Activated CD8-positive, alpha-beta memory T cell treated with anti-CD3 and anti-CD28 coated beads, Interleukin-2, amount 10 ng/mL, durations not matched to agents 7 days and 5 days (primary cell): ENCODE measurements at regions not wholly inside any gene's neighbourhood (a gene's known extent, or its start where the extent isn't known, plus 50 kb on each side); places are given as distances from the start of the nearest gene placed in this dataset.
"Not testable (repeated sequence)": the region's sequence is repeated elsewhere in the genome, so short reads cannot be mapped to it uniquely, and the experiment has no call there.

ENCODE experiments used
- ATAC-seq: fragments of 150-1000 bp; cut with Tn5 transposase; one replicate; pipeline ENCODE4 v1.10.0; 2021; ENCODE audit warnings: moderate library complexity
- CTCF ChIA-PET: fragments of 350-600 bp; sonication (Branson Sonifier 250); formaldehyde crosslinking; loops from one replicate; lab custom pipeline; 2021; ENCODE audit warnings: antibody characterized with exemption; lab: Charles Lee
- DNase-seq: peaks from one replicate; pipeline ENCODE4 v3.0.0-alpha.2; 2020
- H3K27ac Mint-ChIP-seq: one replicate; pipeline ENCODE4 v1.8.0; 2021; ENCODE audit warnings: mild to moderate bottlenecking, mixed read lengths
- H3K27me3 Mint-ChIP-seq: one replicate; pipeline ENCODE4 v1.8.0; 2021; ENCODE audit warnings: mixed read lengths
- H3K36me3 Mint-ChIP-seq: one replicate; pipeline ENCODE4 v1.8.0; 2021; ENCODE audit warnings: mild to moderate bottlenecking, mixed read lengths
- H3K4me1 Mint-ChIP-seq: one replicate; pipeline ENCODE4 v1.8.0; 2021; ENCODE audit warnings: mixed read lengths
- H3K4me3 Mint-ChIP-seq: one replicate; pipeline ENCODE4 v1.8.0; 2021; ENCODE audit warnings: mild to moderate bottlenecking, moderate library complexity, mixed read lengths
- H3K9me3 Mint-ChIP-seq: one replicate; pipeline ENCODE4 v1.8.0; 2022; ENCODE audit warnings: low read depth, mixed read lengths

DNA sequence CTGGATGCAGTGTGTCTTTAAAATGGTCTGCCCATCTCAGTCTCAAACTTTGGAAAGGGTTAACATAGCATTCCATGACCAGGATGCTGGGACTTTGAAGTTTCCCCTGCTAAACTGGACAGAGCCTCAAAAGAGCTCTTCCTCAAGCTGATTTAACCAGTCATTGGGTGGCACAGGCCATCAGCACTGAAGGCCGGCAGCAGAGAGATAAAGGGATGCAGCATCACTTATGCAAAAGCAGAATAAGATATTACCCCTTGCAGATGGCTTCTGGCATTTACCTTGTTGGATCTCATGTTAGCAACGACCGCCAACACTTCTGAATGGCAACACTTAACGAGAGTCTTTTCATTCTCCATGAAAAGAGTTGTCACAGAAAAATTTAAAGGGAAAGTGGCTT is 179.0 kb downstream of the LMLN start:
- H3K4me3 Mint-ChIP-seq, CTCF ChIA-PET, DNase-seq, H3K9me3 Mint-ChIP-seq, H3K36me3 Mint-ChIP-seq, H3K27me3 Mint-ChIP-seq, H3K27ac Mint-ChIP-seq, H3K4me1 Mint-ChIP-seq, ATAC-seq: not testable (repeated sequence)

DNA sequence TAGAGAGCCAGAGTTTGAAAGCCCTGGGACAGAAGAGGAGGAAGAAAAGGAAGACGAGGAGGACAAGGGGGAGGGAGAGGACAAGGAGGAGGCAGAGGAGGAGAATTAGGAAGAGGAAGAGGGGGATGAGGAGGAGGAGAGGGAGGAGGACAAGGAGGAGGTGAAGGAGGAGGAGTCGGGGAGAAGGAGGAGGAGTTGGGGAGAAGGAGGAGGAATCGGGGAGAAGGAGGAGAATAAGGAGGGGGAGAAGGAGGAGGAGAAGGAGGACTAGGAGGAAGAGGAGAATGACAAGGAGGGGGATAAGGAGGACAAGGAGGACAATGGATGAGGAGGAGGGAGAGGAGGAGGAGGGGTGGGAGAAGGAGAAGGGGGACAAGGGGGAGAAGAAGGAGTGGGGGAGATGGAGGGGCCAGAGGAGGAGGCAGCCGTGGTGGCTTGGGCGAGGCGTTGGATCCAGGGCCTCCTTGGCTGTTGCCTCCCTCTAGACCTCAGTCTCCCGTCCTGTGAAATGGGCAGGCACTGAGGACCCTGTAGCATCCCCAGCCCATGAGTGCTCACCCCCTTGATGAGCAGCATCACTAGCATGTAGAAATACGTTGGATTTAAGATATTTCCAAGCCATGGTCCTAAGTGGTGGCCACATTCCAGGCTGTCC is 179.6 kb downstream of the LMLN start:
- H3K4me1 Mint-ChIP-seq, ATAC-seq, H3K4me3 Mint-ChIP-seq, CTCF ChIA-PET, H3K27me3 Mint-ChIP-seq, H3K9me3 Mint-ChIP-seq, H3K27ac Mint-ChIP-seq, DNase-seq, H3K36me3 Mint-ChIP-seq: not testable (repeated sequence)

DNA sequence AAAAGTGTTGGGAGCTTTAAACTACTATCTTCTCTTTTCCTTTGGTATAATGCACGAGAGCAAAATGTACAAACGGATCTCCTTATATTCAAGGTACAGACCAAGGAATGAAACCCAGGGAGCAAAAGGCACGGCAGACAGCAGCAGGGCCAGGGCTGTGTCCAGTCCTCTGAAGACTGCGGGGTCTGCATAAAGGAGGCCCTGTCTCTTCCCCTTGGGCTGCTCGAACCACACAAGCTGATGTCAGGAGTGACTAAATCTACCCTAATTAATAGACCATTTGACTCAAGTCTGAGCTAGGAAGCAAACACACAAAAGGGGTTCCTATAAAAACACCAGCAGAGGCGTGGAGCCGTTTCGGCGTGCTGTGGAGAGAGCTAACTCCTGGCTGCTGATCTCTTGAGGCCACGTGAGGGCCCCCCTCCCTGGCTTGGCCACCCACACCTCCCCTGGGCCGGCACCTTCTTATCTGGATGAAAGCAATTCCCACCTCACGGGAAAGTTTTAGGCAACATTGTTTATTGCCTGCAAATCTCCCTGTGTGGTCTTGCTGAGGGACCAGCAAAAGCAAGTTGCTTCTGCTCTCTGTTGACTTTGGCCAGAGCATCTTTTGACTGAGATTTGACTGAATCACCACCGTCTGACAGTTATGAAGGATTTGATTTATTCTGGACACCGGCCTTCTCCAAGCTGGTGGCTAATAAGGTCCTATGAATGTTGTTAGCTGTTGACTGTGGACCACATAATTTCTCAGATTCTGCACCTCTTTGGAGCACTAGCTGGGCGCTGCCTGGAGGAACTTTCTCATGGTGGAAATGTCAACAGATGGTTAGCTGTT is 183.5 kb downstream of the LMLN start:
- DNase-seq, H3K9me3 Mint-ChIP-seq, H3K27me3 Mint-ChIP-seq, CTCF ChIA-PET, ATAC-seq, H3K4me3 Mint-ChIP-seq, H3K36me3 Mint-ChIP-seq, H3K4me1 Mint-ChIP-seq, H3K27ac Mint-ChIP-seq: not testable (repeated sequence)

DNA sequence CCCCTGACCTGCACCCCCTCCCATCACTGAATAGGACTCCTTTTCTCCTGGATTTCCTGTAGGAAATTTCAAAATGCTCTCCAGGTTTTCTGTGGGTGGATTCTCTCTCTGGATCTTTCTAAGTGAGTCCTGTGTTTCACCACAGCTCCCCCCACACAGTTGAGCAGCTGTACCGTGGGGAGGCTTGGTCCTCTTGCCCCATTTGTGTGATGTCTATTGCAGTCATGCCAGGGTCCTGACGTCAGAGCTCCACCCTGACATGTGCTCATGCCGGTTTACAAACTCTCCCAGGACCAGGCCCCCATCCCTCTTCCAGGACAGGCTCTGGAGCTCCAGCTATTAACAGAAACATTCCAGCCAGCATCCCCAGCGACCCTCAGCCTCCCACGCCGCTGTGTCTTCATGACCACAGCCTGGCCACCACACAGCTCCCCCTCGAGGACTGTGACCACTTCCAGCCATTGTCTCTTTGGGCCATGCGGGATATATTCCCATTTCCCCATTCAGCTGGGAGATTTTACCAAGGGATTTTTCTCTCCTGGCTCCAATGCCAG is 185.3 kb downstream of the LMLN start:
- H3K9me3 Mint-ChIP-seq, CTCF ChIA-PET, H3K4me1 Mint-ChIP-seq, H3K27ac Mint-ChIP-seq, H3K4me3 Mint-ChIP-seq, H3K36me3 Mint-ChIP-seq, ATAC-seq, H3K27me3 Mint-ChIP-seq, DNase-seq: not testable (repeated sequence)

DNA sequence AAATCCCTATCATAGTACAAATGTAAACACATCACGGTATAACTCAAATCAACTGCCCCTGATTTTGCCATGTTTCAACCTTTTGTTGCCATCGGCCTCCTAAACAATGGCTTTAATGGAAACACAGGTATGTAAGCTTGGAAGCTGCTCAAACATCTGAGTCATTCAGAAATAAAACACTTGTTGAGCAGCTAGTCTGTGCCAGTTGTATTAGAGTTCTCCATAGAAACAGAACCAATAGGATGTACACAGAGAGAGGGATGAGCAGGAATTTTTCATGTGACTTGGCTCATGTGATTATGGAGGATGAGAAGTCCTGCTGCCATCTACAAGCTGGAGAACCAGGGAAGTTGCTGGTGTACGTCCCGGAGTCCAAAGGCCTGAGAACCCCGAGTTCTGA is 186.1 kb downstream of the LMLN start:
- H3K4me3 Mint-ChIP-seq, H3K9me3 Mint-ChIP-seq: not testable (repeated sequence)

DNA sequence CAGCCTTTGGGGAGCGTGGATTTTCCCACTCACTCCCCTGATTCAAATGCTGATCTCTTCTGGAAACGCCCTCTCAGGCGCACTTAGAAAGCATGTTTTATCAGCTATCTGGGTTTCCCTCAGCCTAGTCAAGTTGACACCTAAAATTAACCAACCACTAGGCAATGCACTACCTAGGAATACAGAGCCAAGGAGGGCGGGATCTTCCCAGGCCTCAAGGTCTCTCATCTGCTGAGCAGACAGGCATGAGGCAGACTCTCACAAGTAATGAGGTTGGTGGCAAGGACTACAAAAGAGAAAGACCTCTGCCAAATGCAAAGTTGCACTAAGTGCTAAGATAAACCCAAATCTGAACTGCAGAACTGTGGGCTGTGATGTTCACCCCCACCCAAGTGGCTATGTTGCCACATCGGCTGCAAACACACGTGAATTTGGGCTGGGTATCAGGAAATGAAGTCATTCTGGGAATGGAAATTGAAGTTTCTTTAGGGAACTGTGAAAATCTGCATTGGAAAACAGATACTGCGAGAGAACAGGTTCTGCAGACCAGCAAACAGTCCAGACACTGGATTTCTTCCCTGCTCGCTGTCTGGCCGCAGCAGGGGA is 186.6 kb downstream of the LMLN start:
- H3K9me3 Mint-ChIP-seq, H3K4me3 Mint-ChIP-seq, CTCF ChIA-PET, H3K36me3 Mint-ChIP-seq, H3K27ac Mint-ChIP-seq, H3K27me3 Mint-ChIP-seq, H3K4me1 Mint-ChIP-seq, DNase-seq, ATAC-seq: not testable (repeated sequence)

More for the DNA sequence above, 186.1 kb downstream of the LMLN start:
- H3K36me3 Mint-ChIP-seq, H3K27ac Mint-ChIP-seq, H3K4me1 Mint-ChIP-seq, CTCF ChIA-PET, ATAC-seq, H3K27me3 Mint-ChIP-seq, DNase-seq: not testable (repeated sequence)

DNA sequence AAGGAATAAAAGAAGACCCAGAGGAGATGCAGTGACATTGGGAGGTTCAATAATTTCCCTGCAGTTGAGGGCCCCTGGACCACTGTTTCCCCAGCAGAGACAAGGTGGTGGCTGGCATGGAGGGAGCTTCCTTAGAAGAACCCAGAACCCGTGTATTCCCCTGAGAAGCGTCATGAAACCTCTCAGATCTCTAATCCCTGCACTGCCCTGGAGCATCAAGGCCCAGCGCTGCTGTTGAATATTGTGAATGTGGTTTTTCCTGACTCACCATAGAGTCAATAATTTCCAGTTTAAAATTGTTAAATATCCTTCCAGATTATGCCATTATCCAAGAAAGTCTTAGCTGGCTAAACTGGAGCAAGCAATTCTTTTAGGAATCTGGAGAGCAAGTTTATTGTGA is 187.2 kb downstream of the LMLN start:
- H3K27ac Mint-ChIP-seq, ATAC-seq, H3K36me3 Mint-ChIP-seq, H3K9me3 Mint-ChIP-seq, H3K4me3 Mint-ChIP-seq, H3K27me3 Mint-ChIP-seq, CTCF ChIA-PET, DNase-seq, H3K4me1 Mint-ChIP-seq: not testable (repeated sequence)

DNA sequence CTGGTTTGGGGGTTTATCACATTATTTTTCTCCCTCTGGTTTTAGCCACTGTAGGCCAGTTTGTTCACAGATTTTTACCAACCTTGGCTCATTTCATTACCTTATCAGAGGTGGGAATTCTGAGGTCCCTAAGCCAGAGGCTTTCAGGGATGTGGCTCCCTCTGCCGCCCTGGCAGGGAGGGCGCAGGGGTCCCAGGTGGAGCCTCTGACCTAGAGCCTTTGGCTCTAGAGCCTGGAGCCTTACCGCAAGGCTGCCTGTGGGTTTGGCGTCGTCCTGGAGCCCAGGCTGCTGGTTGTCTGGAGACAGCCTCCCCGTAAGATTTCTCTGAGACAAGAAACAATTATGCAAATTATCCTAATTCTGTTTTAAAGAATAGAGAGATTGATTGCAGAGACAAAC is 188.0 kb downstream of the LMLN start:
- H3K9me3 Mint-ChIP-seq, H3K4me1 Mint-ChIP-seq, DNase-seq, H3K4me3 Mint-ChIP-seq, H3K36me3 Mint-ChIP-seq, H3K27ac Mint-ChIP-seq, H3K27me3 Mint-ChIP-seq, ATAC-seq, CTCF ChIA-PET: not testable (repeated sequence)

DNA sequence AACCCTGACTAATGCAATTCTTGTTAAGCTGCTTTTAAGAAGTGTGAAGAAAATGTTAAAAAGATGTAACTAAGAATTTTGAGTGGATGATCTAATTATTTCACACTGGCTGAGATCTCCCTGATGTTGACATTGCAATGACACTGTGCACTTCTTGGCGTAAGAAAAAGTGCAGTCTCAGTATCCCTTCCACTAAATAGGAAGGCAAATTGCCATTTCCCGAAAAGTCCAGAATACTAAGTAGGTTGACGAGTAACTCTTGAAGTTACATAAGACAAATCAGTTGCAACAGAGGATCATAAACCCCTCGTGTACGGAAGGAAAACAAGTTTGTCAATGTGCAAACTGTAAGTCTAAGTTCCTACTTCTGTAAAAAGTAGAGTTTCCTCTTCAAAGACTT is 189.9 kb downstream of the LMLN start:
- DNase-seq, H3K4me3 Mint-ChIP-seq, CTCF ChIA-PET, H3K27me3 Mint-ChIP-seq, H3K36me3 Mint-ChIP-seq, ATAC-seq, H3K4me1 Mint-ChIP-seq, H3K27ac Mint-ChIP-seq, H3K9me3 Mint-ChIP-seq: not testable (repeated sequence)

DNA sequence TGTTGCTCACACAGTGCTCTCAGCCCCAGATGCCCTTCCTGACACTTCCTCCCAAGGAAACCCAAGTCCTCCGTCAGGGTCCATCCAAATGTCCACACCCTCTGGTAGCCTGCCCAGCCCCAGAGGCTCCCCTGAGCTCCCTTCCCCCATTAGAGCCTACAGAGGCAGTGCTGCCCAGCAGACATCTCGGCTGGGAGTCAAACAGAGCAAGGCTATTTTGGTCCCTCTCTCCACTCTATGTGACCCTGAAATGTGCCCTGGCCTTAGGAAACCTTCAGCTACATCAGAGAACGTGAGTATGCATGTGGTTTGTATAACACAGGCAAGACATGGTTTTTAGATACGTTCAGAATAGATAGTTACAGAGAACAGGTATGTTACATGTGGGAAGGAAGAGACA is 191.8 kb downstream of the LMLN start:
- H3K27me3 Mint-ChIP-seq, H3K36me3 Mint-ChIP-seq, H3K9me3 Mint-ChIP-seq: not testable (repeated sequence)

DNA sequence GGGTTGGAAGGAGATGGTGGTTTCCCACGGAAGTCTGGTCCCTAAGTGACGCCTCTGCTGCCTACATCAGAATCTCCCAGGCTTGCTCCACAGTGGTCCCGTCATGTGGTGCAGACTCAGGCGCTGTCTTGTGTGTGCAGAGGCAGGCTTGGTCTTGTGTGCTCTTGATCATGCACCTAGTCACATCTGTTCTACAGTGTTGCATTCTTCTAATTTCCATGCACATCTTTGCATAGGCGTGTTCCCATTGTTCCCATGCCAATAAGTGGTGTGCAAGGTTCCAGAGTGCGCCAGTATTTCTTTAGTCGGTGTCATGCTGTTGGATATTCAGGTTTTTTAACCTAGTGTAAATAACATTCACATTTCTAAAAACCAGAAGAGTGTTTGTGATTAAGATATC is 195.8 kb downstream of the LMLN start:
- H3K27me3 Mint-ChIP-seq, H3K9me3 Mint-ChIP-seq, H3K4me1 Mint-ChIP-seq: not testable (repeated sequence)

More for the DNA sequence above, 191.8 kb downstream of the LMLN start:
- DNase-seq, H3K4me1 Mint-ChIP-seq, ATAC-seq, CTCF ChIA-PET, H3K4me3 Mint-ChIP-seq, H3K27ac Mint-ChIP-seq: not testable (repeated sequence)

DNA sequence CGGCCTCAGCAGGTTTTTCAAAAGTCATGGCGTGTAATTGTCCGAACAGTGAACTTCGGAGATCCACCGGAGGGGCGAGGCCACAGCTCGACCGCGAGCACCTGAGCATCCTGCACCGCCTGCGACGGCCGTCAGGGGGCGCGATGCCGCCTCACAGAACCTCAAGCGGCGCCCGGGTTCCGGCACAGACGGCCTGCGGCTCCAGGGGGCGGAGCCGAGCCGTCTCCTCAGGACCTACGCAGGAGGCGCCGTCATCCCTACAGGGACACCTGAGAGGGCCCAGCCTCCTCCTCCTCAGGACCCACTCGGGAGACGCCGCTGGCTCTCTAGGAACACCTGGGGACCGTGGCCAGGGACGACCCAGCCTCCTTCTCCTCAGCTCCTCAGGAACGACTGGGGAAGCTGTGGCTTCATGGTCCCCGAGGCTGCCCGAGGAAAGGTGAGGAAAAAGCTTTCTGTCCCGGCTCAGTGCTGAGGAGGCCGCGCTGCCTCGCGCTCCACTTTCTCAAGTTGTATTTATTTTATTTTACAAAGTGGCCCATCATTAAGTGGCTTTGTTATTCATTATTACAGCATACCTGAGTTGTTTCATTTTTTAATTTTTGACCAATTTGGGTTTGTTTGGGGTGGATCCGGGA is 197.3 kb downstream of the LMLN start:
- not testable (repeated sequence) for H3K4me3 Mint-ChIP-seq, DNase-seq

More for the DNA sequence above, 195.8 kb downstream of the LMLN start:
- H3K27ac Mint-ChIP-seq, CTCF ChIA-PET, DNase-seq, H3K36me3 Mint-ChIP-seq, H3K4me3 Mint-ChIP-seq, ATAC-seq: not testable (repeated sequence)

DNA sequence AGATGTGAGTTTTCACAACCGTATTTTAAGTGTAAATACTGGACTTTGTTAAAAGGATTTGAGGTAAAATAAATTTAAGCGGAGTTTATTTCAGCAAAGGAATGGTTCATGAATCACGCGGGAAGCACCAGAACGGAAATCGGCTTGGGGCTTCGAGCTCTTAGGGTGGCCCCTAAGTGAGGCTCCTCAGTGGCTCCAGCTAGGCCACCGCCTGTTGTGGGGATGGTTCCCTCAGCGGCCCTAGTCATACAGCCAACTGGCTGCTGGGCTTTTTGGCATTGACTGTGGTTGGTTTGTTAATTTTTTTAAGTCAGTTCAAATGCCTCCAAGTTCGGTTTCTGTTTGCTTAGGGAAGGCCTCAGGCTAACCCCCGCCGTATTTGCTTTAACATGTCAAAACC is 198.0 kb downstream of the LMLN start:
- H3K36me3 Mint-ChIP-seq, ATAC-seq, CTCF ChIA-PET, H3K27me3 Mint-ChIP-seq, H3K4me3 Mint-ChIP-seq, H3K4me1 Mint-ChIP-seq, H3K9me3 Mint-ChIP-seq, DNase-seq, H3K27ac Mint-ChIP-seq: not testable (repeated sequence)

More for the DNA sequence above, 197.3 kb downstream of the LMLN start:
- H3K27me3 Mint-ChIP-seq, H3K27ac Mint-ChIP-seq, CTCF ChIA-PET, H3K9me3 Mint-ChIP-seq, H3K36me3 Mint-ChIP-seq, H3K4me1 Mint-ChIP-seq: not testable (repeated sequence)
- ATAC-seq: peak; percentile 97
